ENCODE measurements at regions not wholly inside any gene's neighbourhood (a gene's known extent, or its start where the extent isn't known, plus 50 kb on each side); places are given as distances from the start of the nearest gene placed in this dataset.

DNA sequence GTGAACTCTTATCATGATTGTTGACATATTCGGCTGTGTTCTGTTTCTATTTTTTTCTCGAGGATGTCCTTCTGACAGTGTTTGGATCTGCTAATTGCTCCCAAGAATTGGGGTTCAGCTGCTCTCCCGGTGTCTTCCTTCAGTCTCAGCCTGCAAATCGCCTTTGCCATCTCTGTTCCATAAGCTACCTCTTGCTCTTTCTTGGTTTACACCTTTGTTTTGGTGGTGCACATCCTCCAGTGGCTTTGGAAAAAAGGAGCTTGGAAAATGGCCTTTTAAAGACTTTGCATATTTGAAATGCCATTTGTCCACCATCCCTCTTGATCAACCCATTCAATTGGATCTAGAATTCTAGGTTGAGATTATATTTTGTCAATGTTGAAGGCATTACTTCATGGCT is 137.2 kb downstream of the URI1 start:
- intact Hi-C loops (cut with DNase I), result no loop called here
- DNase-seq (ENCODE audit: missing footprints), result no peak
- no peak for ATAC-seq

GRCh38 chr19:30082168-30082567 is 140.1 kb downstream of the URI1 start:
- ATAC-seq (no peak), DNase-seq (ENCODE audit: missing footprints) (no peak)
- intact Hi-C loops (cut with DNase I), result no loop called here

DNA sequence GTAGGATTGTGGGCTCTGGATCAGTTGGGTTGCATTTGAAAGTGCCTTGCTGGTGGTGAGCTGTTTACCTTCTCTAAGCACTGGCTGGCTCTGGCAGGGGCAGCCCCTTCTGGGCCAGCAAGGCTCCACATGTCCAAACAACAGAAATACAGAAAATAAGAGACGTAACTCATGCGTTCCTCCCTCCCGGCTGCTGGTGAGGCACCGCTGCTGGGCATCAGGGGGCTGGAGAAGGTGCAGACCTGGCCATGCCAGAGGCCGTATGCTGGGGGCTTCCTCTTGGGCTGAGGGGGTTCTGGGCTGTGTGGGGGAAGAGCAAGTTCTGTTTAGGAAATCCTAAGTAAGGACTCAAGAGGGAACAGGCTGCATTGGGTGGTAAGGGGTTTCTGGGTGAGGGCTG is 140.6 kb downstream of the URI1 start:
- no peak for ATAC-seq
- DNase-seq (ENCODE audit: missing footprints), result peak; percentile 13

GRCh38 chr19:30083125-30083681 is 141.2 kb downstream of the URI1 start:
- intact Hi-C loops (cut with DNase I), result no loop called here
- ATAC-seq (no peak), DNase-seq (ENCODE audit: missing footprints) (peak; percentile 42)

More for the DNA sequence above, 140.6 kb downstream of the URI1 start:
- intact Hi-C loops (cut with DNase I), result no loop called here

DNA sequence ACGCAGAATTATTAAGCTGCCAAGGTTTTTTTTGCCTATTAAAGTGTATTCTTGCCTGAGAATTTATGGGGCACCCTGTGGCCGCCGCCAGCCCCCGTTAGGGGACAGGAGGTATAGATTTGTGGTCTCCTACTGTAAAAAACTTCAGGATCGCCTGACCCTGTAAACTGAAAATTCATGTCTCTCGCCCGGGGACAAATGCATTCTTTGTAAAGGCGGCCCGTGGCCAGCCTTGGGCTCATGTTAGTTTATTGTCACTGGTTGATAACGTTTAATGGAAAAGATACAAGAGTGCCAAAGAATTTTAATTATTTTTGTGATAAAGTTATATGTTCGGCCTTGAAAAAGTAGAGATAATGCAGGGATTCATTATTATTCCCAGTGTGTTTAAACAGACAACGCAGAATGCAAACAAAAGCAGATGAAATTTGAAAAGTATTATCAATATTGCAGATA is 141.7 kb downstream of the URI1 start:
- DNase-seq (ENCODE audit: missing footprints) (peak; percentile 18), ATAC-seq (no peak)
- intact Hi-C loops (cut with DNase I), result no loop called here

GRCh38 chr19:30084390-30084819 is 142.4 kb downstream of the URI1 start:
- ATAC-seq, result peak; percentile 42
- intact Hi-C loops (cut with DNase I), result no loop called here
- DNase-seq (ENCODE audit: missing footprints), result peak; percentile 58

- DNase-seq (ENCODE audit: missing footprints) (peak; percentile 63), ATAC-seq (no peak)
- intact Hi-C loops (cut with DNase I), result no loop called here
Observed at GRCh38 chr19:30085394-30085793, 143.4 kb downstream of the URI1 start.

- intact Hi-C loops (cut with DNase I), result no loop called here
- DNase-seq (ENCODE audit: missing footprints) (peak; percentile 8), ATAC-seq (no peak)
Observed at GRCh38 chr19:30086220-30086619, 144.2 kb downstream of the URI1 start.

DNA sequence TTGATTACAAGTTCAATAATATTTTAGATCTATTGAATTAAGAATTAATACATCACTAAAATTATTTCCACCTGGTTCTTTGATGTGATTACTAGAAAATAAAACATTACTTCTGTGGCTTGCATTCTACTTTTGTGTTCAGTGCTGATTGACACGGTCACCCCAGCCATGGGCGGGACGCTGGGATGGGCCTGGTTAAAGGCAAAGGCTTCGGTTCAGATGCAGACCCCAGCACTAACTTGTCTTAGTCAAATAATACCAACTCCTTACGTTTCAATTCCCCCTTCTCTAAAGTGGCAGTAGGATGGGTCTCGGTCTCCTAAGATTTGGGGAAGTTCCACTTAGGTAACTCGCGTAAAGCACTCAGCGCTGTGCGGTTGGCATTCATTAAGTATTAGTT is 144.9 kb downstream of the URI1 start:
- no peak for ATAC-seq
- intact Hi-C loops (cut with DNase I), result no loop called here
- DNase-seq (ENCODE audit: missing footprints), result peak; percentile 20

- DNase-seq (ENCODE audit: missing footprints) (peak; percentile 18), ATAC-seq (no peak)
- intact Hi-C loops (cut with DNase I), result no loop called here
Observed at GRCh38 chr19:30087381-30088138, 145.5 kb downstream of the URI1 start.

- intact Hi-C loops (cut with DNase I), result no loop called here
- no peak for DNase-seq (ENCODE audit: missing footprints)
- no peak for ATAC-seq
Observed at GRCh38 chr19:30088567-30088966, 146.5 kb downstream of the URI1 start.

- intact Hi-C loops (cut with DNase I), result no loop called here
- ATAC-seq, result no peak
- DNase-seq (ENCODE audit: missing footprints), result peak; percentile 33
Observed at GRCh38 chr19:30089086-30089665, 147.1 kb downstream of the URI1 start.

DNA sequence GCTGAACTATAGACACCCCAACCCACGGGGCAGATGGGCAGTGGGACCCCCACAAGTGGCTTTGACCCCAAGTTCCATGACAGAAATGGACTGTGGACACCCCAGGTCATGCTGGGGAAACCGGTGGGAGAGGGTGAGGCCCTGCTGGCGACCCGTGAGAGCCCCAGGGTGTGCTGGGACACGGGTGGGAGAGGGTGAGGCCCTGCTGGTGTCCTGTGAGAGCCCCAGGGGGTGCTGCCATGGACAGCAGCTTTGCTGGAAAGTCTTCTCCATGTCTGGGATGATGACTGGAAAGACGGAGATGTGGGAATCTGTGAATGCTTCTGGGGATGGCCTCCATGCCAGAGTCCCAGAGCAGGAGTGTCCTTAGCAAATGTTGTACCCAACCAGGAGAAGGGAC is 148.4 kb downstream of the URI1 start:
- intact Hi-C loops (cut with DNase I), result no loop called here
- ATAC-seq, result no peak
- no peak for DNase-seq (ENCODE audit: missing footprints)

DNA sequence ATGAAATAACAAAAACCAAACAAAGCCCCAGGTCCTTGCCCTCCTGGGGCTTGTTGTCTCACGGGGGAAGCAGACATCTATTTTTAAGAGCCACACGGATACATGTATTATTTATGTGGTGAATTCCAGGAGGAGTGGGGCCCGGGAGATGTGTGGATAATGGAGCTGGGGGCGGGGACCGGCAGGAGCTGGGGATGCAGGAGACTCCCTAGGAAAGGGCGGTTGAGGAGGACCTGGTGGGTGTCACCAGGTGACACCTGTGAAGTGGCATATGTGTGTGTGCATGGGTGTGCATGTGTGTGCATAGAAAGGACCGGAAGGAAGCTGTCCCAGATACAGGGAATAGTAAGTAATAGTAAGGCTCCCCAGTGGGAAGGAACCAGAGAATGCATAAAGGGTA is 148.9 kb downstream of the URI1 start:
- DNase-seq (ENCODE audit: missing footprints) (peak; percentile 14), ATAC-seq (no peak)
- intact Hi-C loops (cut with DNase I), result no loop called here

GRCh38 chr19:30091456-30091855 is 149.4 kb downstream of the URI1 start:
- intact Hi-C loops (cut with DNase I), result no loop called here
- peak; percentile 35 for DNase-seq (ENCODE audit: missing footprints)
- no peak for ATAC-seq

- intact Hi-C loops (cut with DNase I), result no loop called here
- peak; percentile 45 for DNase-seq (ENCODE audit: missing footprints)
- no peak for ATAC-seq
Observed at GRCh38 chr19:30091856-30092255, 149.8 kb downstream of the URI1 start.

- DNase-seq (ENCODE audit: missing footprints) (peak; percentile 55), ATAC-seq (no peak)
- intact Hi-C loops (cut with DNase I), result no loop called here
Observed at GRCh38 chr19:30092721-30093569, 150.9 kb downstream of the URI1 start.

DNA sequence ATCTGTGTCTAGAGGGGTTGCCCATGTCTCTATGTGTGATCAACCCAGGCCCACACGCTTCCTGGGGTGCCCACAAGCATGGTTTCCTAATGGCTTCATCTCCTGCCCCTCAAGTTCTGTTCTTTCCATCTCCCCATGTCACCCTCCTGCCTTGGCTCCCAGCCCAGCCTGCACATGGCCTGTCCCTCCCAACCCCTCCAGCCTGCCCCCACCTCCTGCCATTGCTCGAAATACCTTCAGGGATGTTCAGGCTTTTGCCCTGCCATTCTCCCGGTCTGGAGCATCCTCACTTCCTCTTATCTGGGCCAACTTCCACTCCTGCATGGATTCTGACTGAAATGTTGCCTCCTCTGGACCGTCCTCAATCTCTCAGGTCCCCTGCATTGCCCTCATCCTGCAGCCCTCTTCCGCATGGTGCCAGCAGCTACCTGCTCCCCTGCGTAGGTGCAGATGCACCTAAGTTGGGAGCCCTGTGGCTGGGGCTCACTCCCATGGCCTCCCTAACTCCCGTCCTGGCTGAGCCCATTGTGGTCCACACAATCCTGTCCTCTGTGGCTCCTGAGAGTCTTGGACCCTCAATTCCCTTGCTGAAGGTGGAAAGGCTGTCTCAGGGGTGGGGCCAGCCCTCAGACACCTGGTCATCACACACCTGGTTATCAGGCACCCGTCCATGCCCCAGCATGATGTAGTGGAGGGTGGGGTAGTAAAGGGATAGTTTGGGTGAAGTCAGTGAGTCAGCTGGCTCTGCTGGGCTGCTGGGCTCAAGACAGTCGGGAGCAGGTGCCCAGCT is 152.1 kb downstream of the URI1 start:
- ATAC-seq, result no peak
- peak; percentile 44 for DNase-seq (ENCODE audit: missing footprints)
- intact Hi-C loops (cut with DNase I), result no loop called here

DNA sequence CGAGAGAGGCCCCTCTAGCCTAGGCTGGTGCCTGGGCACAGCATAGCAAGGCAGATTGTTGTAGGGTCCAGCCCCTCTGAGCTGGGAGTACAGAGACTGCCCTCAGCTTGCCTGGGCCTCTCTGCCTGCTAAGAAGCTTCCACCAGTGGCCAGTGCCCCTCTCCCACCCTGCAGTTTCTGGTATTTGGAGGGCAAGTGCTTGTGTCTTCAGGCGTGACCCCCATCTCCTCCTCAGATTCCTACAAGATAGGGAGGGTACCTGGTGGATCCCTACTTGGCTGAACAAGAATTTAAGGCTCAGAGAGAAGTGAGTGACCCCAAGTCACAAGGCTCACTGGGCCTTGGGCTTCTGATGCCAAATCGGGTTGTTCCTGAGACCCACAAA is 152.7 kb downstream of the URI1 start:
- intact Hi-C loops (cut with DNase I), result no loop called here

More for the DNA sequence above, 152.7 kb downstream of the URI1 start:
- DNase-seq (ENCODE audit: missing footprints) (peak; percentile 13), ATAC-seq (no peak)

Measured in Right ventricle myocardium inferior (tissue), 1 donor.